Chondrocyte (in vitro differentiated cells): ENCODE measurements at regions not wholly inside any gene's neighbourhood (a gene's known extent, or its start where the extent isn't known, plus 50 kb on each side); places are given as distances from the start of the nearest gene placed in this dataset.

Experiments
- DNase-seq: peaks from one replicate; pipeline ENCODE4 v3.0.0; 2021; ENCODE audit warnings: mixed read lengths, low spot score
- H3K27ac Mint-ChIP-seq: one replicate; pipeline ENCODE4 v1.8.0; 2021; ENCODE audit warnings: mild to moderate bottlenecking, moderate library complexity, mixed read lengths; ENCODE audit not compliant: unreplicated experiment
- H3K27me3 Mint-ChIP-seq: 2 replicates; pipeline ENCODE4 v1.8.0; 2021; ENCODE audit warnings: low read depth, mixed read lengths
- H3K36me3 Mint-ChIP-seq: 2 replicates; pipeline ENCODE4 v1.8.0; 2021; ENCODE audit warnings: low read depth, mixed read lengths
- H3K4me1 Mint-ChIP-seq: 2 replicates; pipeline ENCODE4 v1.8.0; 2021; ENCODE audit warnings: low read depth, mild to moderate bottlenecking, mixed read lengths
- H3K4me3 Mint-ChIP-seq: one replicate; pipeline ENCODE4 v1.8.0; 2021; ENCODE audit warnings: mild to moderate bottlenecking, moderate library complexity, mixed read lengths; ENCODE audit not compliant: unreplicated experiment
- H3K9me3 Mint-ChIP-seq: 2 replicates; pipeline ENCODE4 v1.8.0; 2021; ENCODE audit warnings: low read depth, mixed read lengths
- TF ChIP-seq, protein P1 (sequence below): fragments of 200-600 bp; sonication (generic); IDR thresholded peaks from 2 replicates; pipeline ENCODE4 v1.5.0; 2021; ENCODE audit warnings: antibody characterized with exemption, mild to moderate bottlenecking, moderate library complexity

GRCh38 chr3:126292318-126293070 is 64.7 kb downstream of the KLF15 start:
- Mint-ChIP-seq H3K4me3 (no peak overlapping the region), H3K4me1 (peaks cover 5% of the 10 kb centered on the region), H3K36me3 (no peaks in the 10 kb centered on the region), H3K27ac (no peak overlapping the region), H3K27me3 (peaks cover 9% of the 10 kb centered on the region), H3K9me3 (peaks cover under 1% of the 10 kb centered on the region)
- TF ChIP-seq, protein P1, sequence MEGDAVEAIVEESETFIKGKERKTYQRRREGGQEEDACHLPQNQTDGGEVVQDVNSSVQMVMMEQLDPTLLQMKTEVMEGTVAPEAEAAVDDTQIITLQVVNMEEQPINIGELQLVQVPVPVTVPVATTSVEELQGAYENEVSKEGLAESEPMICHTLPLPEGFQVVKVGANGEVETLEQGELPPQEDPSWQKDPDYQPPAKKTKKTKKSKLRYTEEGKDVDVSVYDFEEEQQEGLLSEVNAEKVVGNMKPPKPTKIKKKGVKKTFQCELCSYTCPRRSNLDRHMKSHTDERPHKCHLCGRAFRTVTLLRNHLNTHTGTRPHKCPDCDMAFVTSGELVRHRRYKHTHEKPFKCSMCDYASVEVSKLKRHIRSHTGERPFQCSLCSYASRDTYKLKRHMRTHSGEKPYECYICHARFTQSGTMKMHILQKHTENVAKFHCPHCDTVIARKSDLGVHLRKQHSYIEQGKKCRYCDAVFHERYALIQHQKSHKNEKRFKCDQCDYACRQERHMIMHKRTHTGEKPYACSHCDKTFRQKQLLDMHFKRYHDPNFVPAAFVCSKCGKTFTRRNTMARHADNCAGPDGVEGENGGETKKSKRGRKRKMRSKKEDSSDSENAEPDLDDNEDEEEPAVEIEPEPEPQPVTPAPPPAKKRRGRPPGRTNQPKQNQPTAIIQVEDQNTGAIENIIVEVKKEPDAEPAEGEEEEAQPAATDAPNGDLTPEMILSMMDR = no peak
- DNase-seq = no peak

- DNase-seq = no peak
- Mint-ChIP-seq H3K9me3 (no peaks in the 10 kb centered on the region), H3K36me3 (no peaks in the 10 kb centered on the region), H3K4me3 (no peak overlapping the region), H3K27me3 (peaks cover 9% of the 10 kb centered on the region), H3K4me1 (peaks cover 15% of the 10 kb centered on the region), H3K27ac (no peak overlapping the region)
- TF ChIP-seq, protein P1 = no peak
Observed at GRCh38 chr3:126291537-126291936, 65.7 kb downstream of the KLF15 start.

- peaks cover 9% of the 10 kb centered on the region for H3K27me3 Mint-ChIP-seq
- TF ChIP-seq, protein P1 = no peak
- no peak overlapping the region for H3K4me3 Mint-ChIP-seq
- H3K36me3 Mint-ChIP-seq = no peaks in the 10 kb centered on the region
- peaks cover 17% of the 10 kb centered on the region for H3K4me1 Mint-ChIP-seq
- no peak overlapping the region for H3K27ac Mint-ChIP-seq
- no peaks in the 10 kb centered on the region for H3K9me3 Mint-ChIP-seq
- no peak for DNase-seq
Observed at GRCh38 chr3:126291061-126291460, 66.1 kb downstream of the KLF15 start.

DNA sequence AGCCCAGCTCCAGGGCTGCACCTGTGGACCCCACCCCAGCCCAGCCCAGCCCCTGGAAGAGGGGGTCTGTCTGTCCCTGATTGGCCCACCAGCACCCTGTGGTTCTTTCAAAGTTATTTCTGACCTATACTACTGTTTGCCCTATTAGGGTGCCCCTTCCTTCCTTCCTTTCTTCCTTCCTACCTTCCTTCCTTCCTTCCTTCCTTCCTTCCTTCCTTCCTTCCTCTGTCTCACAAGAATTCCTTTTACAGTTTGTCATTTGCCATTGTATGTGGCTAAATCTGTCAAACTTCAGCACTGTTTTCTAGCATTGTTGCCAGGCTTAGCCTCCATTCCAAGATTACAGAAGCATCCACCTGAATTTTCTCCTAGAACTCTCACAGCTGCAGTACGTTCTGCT is 66.9 kb downstream of the KLF15 start:
- no peak overlapping the region for H3K27ac Mint-ChIP-seq
- H3K4me3 Mint-ChIP-seq = no peak overlapping the region
- peaks cover 9% of the 10 kb centered on the region for H3K27me3 Mint-ChIP-seq
- no peaks in the 10 kb centered on the region for H3K36me3 Mint-ChIP-seq
- H3K9me3 Mint-ChIP-seq = no peaks in the 10 kb centered on the region
- peaks cover 19% of the 10 kb centered on the region for H3K4me1 Mint-ChIP-seq
- no peak for DNase-seq
- TF ChIP-seq, protein P1 = no peak

GRCh38 chr3:126289096-126289495 is 68.1 kb downstream of the KLF15 start:
- Mint-ChIP-seq H3K4me3 (no peak overlapping the region), H3K4me1 (peaks cover 19% of the 10 kb centered on the region), H3K36me3 (no peaks in the 10 kb centered on the region), H3K27me3 (peaks cover 9% of the 10 kb centered on the region), H3K27ac (no peak overlapping the region), H3K9me3 (no peaks in the 10 kb centered on the region)
- TF ChIP-seq, protein P1 = no peak
- no peak for DNase-seq
